ENCODE measurements at regions not wholly inside any gene's neighbourhood (a gene's known extent, or its start where the extent isn't known, plus 50 kb on each side); places are given as distances from the start of the nearest gene placed in this dataset.

DNA sequence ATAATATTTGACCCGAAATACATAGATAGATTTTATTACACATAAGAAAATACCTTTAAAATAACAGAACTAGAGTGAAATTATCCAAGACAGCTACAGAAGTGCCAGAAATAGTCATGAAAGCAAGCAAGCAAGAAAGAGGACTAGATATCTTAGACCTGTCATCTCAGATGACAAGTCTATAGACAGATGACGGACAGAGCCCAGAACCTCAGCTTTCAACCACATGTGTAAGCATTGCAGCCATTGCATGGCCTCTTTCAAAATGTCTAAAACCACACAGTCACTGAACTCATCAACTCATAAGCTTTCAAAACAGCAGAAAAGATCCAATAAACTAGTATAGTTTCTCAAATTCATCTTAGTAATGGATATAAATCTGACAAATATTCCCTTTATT lies 59.8 kb upstream of the FHIT start:
- Histone ChIP-seq H3K9me3 (no peaks in the 10 kb centered on the region), H3K4me3 (no peak overlapping the region), H3K27ac (no peak overlapping the region), H3K36me3 (no peaks in the 10 kb centered on the region), H3K4me1 (no peaks in the 10 kb centered on the region), H3K27me3 (no peaks in the 10 kb centered on the region)
- ATAC-seq (ENCODE audit: low FRiP score in 2 of 2): no peak
- DNase-seq: no peak
- WGBS, 2 donors: 85 to 86% methylated on average over 2 of the region's 2 CpGs
- TF ChIP-seq, protein P1, sequence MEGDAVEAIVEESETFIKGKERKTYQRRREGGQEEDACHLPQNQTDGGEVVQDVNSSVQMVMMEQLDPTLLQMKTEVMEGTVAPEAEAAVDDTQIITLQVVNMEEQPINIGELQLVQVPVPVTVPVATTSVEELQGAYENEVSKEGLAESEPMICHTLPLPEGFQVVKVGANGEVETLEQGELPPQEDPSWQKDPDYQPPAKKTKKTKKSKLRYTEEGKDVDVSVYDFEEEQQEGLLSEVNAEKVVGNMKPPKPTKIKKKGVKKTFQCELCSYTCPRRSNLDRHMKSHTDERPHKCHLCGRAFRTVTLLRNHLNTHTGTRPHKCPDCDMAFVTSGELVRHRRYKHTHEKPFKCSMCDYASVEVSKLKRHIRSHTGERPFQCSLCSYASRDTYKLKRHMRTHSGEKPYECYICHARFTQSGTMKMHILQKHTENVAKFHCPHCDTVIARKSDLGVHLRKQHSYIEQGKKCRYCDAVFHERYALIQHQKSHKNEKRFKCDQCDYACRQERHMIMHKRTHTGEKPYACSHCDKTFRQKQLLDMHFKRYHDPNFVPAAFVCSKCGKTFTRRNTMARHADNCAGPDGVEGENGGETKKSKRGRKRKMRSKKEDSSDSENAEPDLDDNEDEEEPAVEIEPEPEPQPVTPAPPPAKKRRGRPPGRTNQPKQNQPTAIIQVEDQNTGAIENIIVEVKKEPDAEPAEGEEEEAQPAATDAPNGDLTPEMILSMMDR (IDR thresholded peaks at IDR 0.05): no peak
- TF ChIP-seq EP300 (IDR thresholded peaks at IDR 0.05) (no peak), POLR2AphosphoS5 (IDR thresholded peaks at IDR 0.05) (no peak), POLR2A (IDR thresholded peaks at IDR 0.05) (no peak)

DNA sequence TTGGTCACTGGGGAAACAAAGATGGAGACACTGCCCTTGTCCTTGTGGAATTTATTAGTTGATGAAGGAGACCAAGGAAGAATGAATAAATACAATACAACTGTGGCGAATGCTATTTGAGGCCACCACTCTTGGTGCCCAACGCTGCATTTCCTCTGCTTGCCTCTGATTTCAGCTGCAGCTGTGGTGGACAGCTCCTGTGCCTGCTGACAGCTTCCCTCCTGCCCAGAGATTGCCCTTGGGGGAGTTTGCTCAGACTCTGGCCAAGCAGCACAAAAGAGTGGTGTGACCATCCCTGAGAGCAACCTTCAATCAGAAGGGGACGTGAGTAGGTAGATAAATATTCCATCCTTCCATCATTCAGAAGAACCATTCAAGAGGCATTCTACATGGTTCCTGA lies 64.6 kb upstream of the FHIT start:
- TF ChIP-seq EP300 (IDR thresholded peaks at IDR 0.05) (no peak), POLR2A (IDR thresholded peaks at IDR 0.05) (no peak), POLR2AphosphoS5 (IDR thresholded peaks at IDR 0.05) (no peak)
- TF ChIP-seq, protein P1 (IDR thresholded peaks at IDR 0.05): no peak
- H3K36me3 ChIP-seq: no peaks in the 10 kb centered on the region
- DNase-seq (no peak), ATAC-seq (ENCODE audit: low FRiP score in 2 of 2) (no peak)
- no peaks in the 10 kb centered on the region for H3K4me1 ChIP-seq
- H3K4me3 ChIP-seq: no peak overlapping the region
- no peak overlapping the region for H3K27ac ChIP-seq
- 25 to 43% methylated on average over 3 of the region's 3 CpGs for WGBS, 2 donors
- no peaks in the 10 kb centered on the region for H3K27me3 ChIP-seq
- no peaks in the 10 kb centered on the region for H3K9me3 ChIP-seq

DNA sequence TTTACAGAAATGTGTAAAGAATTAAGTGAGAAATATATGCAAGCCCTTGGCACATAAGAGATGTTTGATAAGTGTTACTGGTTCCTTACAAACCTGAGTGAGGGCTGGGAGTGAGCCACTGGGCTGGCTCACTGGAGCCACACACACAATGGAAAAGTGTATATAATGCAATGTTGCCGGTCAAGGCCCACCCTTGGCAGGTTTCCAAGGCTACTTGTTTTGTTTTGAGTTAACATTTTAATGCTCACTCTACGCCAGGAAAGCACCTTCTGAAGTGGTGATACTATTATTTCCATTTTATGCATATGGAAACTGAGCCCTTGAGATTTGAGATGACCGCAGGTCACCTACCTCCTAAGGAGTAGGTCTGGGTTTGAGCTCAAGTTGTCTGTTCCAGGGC lies 71.8 kb upstream of the FHIT start:
- H3K9me3 ChIP-seq: no peaks in the 10 kb centered on the region
- WGBS, 2 donors: 54 to 63% methylated on average over 3 of the region's 3 CpGs
- TF ChIP-seq POLR2AphosphoS5 (IDR thresholded peaks at IDR 0.05) (no peak), POLR2A (IDR thresholded peaks at IDR 0.05) (no peak)
- DNase-seq (no peak), ATAC-seq (ENCODE audit: low FRiP score in 2 of 2) (no peak)
- H3K4me3 ChIP-seq: no peak overlapping the region
- no peaks in the 10 kb centered on the region for H3K4me1 ChIP-seq
- H3K27me3 ChIP-seq: no peaks in the 10 kb centered on the region
- no peaks in the 10 kb centered on the region for H3K36me3 ChIP-seq
- no peak overlapping the region for H3K27ac ChIP-seq

DNA sequence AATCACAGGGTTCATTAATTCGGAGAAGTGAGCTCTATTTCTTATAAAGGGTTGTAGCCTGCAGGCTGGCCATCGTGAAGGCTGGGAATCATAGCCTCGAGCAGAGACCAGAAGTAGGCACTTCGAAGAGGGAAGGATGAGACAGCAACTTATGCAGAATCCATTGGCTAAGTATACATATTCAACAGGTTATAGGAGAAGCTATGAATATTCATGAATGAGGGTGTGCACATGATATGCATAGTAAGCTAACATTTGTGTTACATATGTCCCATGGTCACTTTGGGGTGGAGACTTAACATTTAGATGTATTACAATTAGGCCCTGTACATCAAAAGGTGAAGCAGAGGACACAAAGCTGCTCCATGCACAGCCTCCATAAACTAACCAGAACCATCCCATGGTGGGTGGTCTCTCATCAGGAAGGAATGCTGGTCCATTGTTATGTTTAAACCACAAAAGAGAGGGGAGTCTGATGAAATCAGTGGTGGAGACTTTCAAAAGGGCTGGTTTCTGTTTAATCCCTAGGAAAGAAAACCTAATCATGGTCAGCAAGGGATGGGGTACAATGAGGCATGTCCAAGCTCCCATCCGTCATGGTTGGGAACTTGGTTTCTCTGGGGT lies 80.8 kb upstream of the FHIT start:
- 90 to 93% methylated on average over 5 of the region's 5 CpGs for WGBS, 2 donors

DNA sequence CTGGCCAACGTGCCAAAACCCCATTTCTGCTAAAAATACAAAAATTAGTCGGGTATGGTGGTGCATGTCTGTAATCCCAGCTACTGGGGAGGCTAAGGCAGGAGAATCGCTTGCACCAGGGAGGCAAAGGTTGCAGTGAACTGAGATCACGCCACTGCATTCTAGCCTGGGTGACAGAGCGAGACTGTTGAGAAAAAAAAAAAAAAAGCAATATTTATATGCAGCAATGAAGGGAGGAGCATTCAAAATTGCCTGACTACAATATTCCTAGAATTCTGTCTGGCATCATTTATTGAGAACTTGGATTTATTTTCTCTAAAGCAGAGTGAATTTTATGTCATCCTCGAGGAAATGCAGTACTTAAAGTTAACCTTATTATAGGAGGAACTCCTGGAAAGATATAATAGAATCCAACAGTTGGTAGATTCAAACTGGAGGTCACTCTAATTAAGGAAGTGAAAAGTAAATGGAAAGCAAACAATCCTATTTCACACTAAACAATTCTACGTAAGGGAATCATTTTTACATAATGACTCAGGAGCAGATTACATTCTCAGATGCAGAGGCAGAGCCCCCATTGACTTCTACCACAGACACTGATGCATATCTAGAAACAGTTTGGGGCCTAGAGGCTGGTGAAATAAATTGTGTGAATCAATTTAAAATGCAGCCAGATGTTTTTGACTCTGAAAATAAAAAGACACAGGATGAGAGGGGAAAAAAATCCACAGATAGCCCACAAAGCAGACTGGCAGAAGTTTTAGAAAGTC lies 82.1 kb upstream of the FHIT start:
- DNase-seq (no peak), ATAC-seq (ENCODE audit: low FRiP score in 2 of 2) (no peak)
- no peaks in the 10 kb centered on the region for H3K36me3 ChIP-seq
- no peaks in the 10 kb centered on the region for H3K9me3 ChIP-seq
- no peak overlapping the region for H3K27ac ChIP-seq
- TF ChIP-seq, protein P1 (IDR thresholded peaks at IDR 0.05): no peak
- TF ChIP-seq POLR2AphosphoS5 (IDR thresholded peaks at IDR 0.05): no peak
- no peak for TF ChIP-seq POLR2A (IDR thresholded peaks at IDR 0.05)
- no peak for TF ChIP-seq EP300 (IDR thresholded peaks at IDR 0.05)
- H3K4me1 ChIP-seq: no peaks in the 10 kb centered on the region
- WGBS, 2 donors: 79 to 84% methylated on average over 7 of the region's 7 CpGs
- H3K4me3 ChIP-seq: no peak overlapping the region
- no peaks in the 10 kb centered on the region for H3K27me3 ChIP-seq

More for the DNA sequence above, 80.8 kb upstream of the FHIT start:
- H3K4me3 ChIP-seq: no peak overlapping the region
- H3K27ac ChIP-seq: no peak overlapping the region
- no peaks in the 10 kb centered on the region for H3K27me3 ChIP-seq
- H3K4me1 ChIP-seq: no peaks in the 10 kb centered on the region
- no peak for DNase-seq
- no peak for ATAC-seq (ENCODE audit: low FRiP score in 2 of 2)
- TF ChIP-seq POLR2AphosphoS5 (IDR thresholded peaks at IDR 0.05) (no peak), EP300 (IDR thresholded peaks at IDR 0.05) (no peak), POLR2A (IDR thresholded peaks at IDR 0.05) (no peak)
- TF ChIP-seq, protein P1 (IDR thresholded peaks at IDR 0.05): no peak
- no peaks in the 10 kb centered on the region for H3K36me3 ChIP-seq
- no peaks in the 10 kb centered on the region for H3K9me3 ChIP-seq

Data from upper lobe of left lung (tissue), 6 donors.